ENCODE measurements at regions not wholly inside any gene's neighbourhood (a gene's known extent, or its start where the extent isn't known, plus 50 kb on each side); places are given as distances from the start of the nearest gene placed in this dataset.
"Not testable (repeated sequence)": the region's sequence is repeated elsewhere in the genome, so short reads cannot be mapped to it uniquely, and the experiment has no call there.

DNA sequence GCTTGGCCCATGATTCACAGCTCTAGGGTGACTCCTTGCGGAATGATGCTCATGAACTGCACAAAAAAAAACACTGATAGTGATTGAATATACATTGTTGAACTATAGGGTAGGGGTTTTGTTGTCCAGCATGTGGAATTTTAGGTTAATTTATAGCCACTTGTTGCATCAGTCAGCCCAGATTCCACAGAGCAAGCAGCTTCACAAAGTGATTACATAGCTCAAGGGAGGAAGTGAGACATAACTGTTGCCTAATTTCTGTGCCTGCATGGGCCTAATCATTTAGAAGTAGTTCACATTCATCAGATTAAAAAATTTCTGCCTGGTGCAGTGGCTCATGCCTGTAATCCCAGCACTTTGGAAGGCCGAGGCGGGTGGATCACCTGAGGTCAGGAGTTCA is 142.2 kb upstream of the ZNF722 start:
- not testable (repeated sequence) for DNase-seq

GRCh38 chr7:63867127-63867526 is 131.5 kb upstream of the ZNF722 start:
- DNase-seq: no peak

DNA sequence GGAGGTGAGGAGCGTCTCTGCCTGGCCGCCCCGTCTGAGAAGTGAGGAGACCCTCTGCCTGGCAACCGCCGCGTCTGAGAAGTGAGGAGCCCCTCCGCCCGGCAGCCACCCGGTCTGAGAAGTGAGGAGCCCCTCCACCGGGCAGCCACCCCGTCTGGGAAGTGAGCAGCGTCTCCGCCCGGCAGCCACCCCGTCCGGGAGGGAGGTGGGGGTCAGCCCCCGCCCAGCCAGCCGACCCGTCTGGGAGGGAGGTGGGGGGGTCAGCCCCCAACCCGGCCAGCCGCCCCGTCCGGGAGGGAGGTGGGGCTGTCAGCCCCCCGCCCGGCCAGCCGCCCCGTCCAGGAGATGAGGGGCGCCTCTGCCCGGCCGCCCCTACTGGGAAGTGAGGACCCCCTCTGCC is 124.4 kb upstream of the ZNF722 start:
- DNase-seq: not testable (repeated sequence)

DNA sequence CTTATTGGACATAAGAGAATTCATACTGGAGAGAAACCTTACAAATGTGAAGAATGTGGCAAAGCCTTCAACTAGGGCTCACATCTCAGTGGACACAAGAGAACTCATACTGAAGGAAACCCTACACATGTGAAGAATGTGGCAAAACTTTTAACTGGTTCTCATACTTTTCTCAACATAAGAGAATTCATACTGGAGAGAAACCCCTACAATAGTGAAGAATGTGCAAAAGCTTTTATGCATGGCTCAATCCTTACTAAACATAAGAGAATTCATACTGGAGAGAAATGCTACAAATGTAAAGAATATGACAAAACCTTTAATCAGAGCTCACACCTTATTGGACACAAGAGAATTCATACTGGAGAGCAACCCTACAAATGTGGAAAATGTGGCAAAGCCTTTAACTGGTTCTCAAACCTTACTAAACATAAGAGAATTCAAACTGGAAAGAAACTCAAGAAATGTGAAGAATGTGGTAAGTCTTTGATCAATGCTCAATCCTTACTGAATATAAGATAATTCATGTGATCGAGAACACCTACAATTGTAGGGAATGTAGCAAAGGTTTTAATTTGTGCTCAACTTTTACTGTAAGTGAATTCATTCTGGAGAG is 121.8 kb upstream of the ZNF722 start:
- DNase-seq: no peak

DNA sequence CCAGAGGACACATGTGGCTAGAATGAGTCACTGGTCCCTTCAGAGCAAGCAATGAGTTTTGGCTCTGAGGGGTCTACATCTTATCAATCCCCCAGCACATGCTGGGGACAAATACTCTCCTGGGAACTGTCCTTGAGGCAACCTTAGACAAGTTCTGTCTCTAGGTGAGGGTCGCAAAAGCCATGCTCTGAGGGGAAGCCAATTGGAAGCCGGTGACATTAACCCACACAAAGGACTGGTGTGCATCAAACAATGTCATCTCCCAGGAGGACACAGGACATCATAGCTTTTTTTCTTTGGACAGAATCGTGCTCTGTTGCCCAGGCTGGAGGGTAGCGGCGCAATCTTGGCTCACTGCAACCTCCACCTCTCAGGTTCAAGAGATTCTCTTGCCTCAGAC is 111.6 kb upstream of the ZNF722 start:
- DNase-seq: no peak

- DNase-seq: peak; percentile 72 to 90 (median 80)
Observed at GRCh38 chr7:63899691-63900393, 98.8 kb upstream of the ZNF722 start.

GRCh38 chr7:63900394-63901203 is 98.0 kb upstream of the ZNF722 start:
- DNase-seq: peak; percentile 74 to 94 (median 88)

- DNase-seq: peak in 1 of 6 experiments; percentile 6
Observed at GRCh38 chr7:63901204-63901506, 97.5 kb upstream of the ZNF722 start.

DNA sequence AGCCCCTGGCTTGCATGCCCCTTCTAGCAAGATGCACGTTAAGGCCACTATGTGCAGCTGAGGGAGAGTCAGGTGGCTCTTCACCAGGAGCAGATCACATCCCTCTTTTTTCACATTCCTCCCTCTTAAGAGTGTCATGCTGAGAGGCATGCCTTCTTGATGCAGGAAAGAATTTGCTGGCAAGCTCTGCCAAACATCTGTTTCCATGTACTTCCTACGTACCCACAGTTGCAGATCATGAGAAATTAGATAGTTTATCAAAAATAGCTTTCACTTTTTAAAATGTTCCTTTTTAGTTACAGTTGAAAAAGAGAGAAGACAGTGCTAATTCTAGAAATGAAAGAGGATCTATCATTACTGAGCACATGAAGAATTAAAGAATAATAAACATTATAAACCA is 79.7 kb upstream of the ZNF722 start:
- no peak for DNase-seq

DNA sequence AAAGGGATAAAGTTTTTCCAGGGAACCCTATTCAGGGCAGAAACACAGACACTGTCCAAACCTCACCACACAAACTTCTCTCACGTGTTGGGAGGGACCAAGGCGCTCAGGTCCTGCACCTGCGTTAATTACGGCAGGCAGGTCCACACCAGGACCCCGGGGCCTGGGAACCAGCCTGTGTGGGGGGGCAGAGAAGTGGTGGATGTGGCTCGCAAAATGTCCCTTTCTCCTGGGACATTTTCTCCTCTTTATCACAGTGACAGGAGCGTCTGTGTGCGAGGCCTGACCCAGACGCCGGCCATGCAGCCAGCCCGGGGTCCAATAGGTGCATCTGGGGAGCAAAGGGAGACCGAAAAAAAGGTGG is 73.4 kb upstream of the ZNF722 start:
- DNase-seq: peak in 1 of 6 experiments; percentile 23

- DNase-seq: peak; percentile 85 to 99 (median 92)
Observed at GRCh38 chr7:63925626-63926460, 72.8 kb upstream of the ZNF722 start.

- DNase-seq: no peak
Observed at GRCh38 chr7:63927261-63927660, 71.4 kb upstream of the ZNF722 start.

GRCh38 chr7:63931057-63931600 is 67.5 kb upstream of the ZNF722 start:
- DNase-seq: no peak

DNA sequence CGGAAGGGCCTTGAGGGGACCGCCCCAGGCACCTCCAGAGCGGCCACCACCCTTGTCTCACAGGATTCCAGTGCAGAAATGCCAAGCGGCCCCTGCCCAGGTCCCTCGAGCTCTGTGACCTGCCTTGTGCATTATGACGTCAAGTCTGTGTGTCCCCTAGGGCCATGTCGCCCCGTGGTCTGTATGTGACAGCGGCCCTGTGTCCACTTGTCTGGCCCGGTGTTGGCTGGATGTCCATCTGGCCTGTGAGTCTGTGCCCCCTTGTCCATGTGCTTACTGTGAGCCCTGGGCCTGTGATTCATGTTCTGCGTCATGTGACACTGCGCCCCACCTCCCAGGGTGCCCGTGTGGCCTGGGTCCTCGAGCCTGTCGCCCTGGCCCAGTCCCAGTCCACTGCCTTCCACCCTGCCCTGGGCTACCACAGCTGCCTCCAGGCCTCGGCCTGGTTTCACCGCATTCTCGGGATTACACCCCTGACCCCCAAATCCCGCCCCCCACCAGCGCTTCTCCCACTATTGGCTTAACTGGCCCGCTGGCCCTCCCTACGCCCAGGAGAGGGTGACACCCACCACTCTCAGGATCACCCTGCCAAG is 66.6 kb upstream of the ZNF722 start:
- no peak for DNase-seq
